EL (cell line): ENCODE measurements at regions not wholly inside any gene's neighbourhood (a gene's known extent, or its start where the extent isn't known, plus 50 kb on each side); places are given as distances from the start of the nearest gene placed in this dataset.
"Not testable (repeated sequence)": the region's sequence is repeated elsewhere in the genome, so short reads cannot be mapped to it uniquely, and the experiment has no call there.

Experiments
- DNase-seq: peaks from one replicate; pipeline ENCODE4 v3.0.0-alpha.2; 2016

DNA sequence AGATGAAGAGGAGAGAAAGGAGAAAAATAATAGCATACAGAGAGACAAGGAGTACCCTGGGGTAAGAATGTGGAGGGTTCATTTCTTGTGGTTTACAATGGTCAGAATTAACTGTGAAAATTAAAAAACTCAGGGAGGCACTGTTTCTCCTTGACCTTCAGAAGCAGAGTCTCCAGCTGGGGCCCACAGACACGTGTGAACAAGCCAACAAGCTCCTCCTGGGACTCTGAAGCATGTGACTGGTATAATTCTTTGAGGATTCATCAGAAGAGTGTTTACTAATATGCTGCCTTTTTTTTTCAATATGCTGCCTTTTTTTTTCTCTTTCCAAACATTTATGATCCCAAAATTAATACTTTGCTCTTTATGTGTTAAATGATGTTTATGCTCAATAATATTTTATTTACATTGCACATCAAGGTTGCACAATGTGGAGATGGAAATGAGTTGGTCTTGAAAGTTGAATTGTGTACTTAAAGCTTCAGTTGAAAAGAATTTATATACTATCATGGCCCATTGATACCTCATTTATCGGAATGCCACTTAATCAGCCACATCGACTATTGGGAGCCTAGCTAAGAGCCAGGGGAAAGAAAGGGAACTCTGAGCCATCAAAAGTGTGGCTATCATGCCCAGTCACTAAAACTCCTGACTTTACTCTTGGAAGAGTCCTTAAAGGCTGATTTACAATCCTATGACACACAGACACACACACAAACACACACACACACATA, 134.7 kb upstream of the RHOBTB1 start:
- peak; percentile 2 for DNase-seq

DNA sequence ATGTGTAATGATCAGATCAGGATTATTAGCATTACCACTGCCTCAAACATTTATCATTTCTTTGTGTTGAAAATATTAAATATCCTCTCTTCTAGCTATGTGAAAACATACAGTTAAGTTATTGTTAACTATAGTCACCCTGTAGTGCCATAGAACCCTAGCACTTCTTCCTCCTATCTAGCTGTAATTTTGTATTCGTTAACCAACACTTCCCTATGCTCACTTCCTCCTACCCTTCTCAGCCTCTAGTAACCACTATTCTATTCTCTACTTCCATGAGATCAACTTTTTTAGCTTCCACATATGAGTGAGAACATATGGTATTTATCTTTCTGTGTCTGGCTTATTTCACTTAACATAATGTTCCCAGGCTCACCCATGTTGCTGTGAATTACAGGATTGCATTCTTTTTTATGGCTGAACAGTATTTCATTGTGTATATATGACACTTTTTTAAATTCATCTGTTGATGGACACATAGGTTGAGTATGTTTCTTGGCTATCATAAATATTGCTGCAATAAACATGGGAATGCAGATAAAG, 132.7 kb upstream of the RHOBTB1 start:
- no peak for DNase-seq

DNA sequence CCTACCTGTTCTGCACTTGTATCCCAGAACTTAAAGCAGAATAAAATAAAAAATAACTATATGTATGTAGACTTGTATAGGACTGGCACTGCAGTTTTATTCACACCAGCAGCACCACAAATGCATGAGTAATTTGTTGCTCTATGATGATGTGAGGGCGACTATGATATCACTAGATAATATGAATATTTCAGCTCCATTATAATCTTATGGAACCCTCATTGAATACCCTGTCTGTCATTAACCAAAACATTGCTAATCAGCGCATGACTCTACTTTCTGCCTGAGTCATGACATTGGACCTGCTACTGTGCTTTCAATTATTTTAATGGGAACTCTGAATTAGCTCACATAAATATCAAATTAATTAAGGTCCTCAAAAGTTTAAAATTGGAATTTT, 129.4 kb upstream of the RHOBTB1 start:
- DNase-seq, result no peak

DNA sequence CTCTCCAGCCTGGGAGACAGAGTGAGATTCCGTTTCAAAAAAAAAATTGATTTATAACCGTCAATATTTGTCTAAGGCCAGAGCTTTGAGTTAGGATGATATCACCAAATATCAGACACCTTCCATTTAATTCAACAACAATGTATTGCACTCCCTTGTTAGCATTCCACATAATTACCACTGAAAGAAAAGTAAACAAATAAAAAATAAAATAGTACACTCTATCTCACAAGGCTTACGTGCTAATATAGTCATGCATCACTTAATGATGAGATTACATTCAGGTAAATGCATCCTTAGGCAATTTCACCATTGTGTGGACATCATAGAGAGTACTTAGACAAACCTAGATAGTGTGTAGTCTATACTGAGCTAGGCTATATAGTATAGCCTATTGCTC, 127.6 kb upstream of the RHOBTB1 start:
- DNase-seq, result no peak

DNA sequence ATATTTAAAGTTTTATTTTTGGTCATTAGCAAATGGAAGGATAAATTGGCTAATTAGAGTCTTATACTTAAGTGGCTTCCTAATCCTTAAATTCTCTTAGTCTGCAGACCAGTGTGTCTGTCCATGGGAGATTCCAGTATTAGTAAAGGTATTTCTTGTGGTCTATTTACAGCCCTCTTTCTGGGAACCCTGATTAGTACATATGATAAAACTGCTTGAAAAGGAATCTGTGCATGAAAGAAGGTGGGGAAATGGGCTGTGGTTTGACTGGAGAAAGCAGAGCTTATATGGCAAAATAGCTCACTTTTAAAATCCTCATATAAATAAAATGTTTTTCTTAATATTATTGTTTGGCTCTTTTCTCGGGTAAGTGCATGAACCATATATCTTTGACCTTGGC, 124.5 kb upstream of the RHOBTB1 start:
- no peak for DNase-seq

DNA sequence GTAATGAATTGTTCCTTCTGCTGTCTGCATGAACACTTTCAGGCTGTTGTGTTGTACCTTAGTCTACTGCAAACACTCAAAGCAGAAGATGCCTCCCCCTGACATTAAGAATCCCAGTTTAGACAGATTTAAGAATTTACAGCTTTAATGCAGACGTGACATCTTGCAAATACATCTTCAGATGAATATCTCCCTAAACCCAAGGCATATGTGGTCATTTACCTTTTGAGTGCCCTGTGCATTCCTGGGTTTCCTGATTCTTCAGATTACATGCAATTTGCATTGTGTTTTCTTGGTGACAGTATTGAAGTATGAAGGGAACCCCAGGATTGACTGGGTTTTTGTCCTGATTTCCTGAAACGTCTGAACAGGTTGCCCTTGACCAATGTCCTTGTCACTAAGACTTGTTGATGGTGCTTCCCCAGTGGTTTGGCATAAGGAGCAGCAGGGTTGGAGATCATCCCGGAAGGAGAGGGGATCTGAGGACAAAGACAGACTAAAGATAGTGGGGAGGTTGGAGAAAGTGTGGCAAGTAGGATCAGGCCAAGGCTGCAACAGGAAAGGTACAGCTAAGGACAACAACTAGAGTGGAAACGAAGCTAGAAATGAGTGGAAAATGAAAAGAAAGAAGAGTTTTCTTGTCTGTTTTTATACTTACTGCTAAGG, 123.8 kb upstream of the RHOBTB1 start:
- DNase-seq, result no peak

DNA sequence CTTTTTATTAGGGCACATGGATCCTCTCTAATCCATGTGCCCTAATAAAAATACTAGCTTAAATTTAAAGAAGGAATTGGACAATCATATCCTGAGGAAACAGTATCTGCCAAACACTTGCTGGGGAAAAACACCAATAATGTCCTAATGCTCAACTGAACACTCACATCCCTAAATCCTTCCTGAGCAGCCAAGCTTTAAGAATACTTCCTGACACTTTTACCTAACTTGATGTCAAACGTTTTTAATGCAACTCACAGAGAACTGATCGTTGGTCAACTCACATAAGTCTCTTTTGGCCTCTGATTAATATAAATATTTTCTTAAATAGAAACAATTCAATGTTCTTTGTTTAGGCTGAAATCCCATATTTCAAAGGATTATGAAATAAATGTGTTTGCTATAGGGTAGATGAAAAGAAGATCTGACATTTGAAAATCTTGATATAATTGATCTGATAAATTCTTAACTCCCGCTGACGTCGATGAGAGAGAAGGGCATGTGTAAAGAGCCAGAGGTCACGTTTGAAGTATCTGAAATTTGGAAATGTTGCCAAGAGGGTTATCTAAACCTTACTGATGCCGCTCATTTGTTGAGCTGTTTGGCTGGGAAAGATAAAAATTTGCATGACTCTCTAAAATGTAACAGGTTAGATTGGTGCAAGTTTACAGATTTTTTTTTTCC, 122.8 kb upstream of the RHOBTB1 start:
- no peak for DNase-seq

DNA sequence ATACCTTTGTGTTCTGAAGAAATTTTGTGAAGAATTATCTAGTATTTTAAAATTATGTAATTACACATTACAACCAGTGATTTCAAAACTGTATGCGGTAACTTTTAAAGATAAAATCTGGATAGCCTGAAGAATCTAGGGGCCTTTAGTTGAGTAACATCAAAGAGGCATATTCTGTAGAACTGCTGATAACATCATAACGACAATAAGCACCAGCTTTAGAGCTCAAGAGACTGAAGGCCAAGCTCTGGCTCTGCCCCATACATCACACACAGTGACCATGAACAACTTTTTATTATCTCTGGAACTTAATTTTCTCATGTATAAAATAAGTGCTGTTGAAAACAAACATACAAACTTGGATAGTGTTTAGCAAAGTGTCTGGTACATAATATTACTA, 121.1 kb upstream of the RHOBTB1 start:
- no peak for DNase-seq

DNA sequence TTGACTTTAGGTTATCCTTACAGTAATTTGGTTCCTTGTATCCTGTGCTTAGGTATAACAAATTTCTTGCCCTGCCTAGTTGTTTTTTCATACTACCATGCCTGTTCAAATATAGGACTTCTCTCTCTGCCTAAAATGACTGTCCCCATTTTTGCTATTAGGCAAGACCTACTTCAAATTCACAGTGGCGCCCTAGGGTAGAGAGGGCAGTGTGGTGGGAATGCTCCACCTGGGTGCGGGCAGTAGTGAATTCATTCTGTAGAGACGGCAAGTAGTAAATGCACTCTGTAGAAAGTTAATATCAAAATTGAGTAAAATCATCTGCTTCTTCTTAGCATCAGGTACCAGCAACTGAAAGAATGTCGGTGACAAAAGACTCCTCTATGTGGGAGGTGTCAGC, 120.4 kb upstream of the RHOBTB1 start:
- no peak for DNase-seq

DNA sequence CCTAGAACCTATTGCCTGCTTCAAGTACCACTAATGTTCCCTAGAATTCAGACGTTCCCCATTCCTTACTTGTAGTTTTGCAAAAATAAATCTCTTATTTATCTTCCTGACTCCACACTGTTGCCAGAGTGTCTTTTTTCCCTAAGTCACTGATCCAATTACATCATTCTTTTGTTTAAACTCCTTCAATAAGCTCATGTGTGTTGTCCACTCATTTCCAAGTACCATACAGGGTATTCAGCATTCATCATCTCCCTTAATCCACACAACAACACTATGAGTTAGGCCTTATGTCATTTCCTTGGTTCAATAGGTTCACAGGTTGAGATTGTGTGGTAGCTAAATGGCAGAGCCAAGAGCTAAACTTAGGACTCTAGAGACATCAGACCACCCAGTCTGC, 119.9 kb upstream of the RHOBTB1 start:
- no peak for DNase-seq

DNA sequence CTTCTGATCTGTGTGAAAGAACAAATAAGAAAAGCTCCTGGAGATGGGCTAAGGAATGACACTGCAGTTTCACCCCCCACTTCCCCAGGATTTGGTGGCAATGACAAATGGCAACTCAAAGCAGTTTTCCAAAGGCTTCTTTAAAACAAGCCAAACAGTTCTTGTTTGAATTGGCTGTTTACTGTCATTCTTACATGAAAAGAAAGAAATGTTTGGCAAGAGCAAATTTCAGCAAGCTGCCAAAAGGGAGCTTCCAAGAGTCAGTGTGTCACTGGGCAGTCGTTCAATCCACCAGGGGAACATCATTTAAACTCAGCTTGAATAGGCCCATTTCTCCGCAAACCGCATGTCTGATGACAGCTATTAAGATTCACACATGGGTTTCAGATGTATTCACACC, 119.0 kb upstream of the RHOBTB1 start:
- no peak for DNase-seq

DNA sequence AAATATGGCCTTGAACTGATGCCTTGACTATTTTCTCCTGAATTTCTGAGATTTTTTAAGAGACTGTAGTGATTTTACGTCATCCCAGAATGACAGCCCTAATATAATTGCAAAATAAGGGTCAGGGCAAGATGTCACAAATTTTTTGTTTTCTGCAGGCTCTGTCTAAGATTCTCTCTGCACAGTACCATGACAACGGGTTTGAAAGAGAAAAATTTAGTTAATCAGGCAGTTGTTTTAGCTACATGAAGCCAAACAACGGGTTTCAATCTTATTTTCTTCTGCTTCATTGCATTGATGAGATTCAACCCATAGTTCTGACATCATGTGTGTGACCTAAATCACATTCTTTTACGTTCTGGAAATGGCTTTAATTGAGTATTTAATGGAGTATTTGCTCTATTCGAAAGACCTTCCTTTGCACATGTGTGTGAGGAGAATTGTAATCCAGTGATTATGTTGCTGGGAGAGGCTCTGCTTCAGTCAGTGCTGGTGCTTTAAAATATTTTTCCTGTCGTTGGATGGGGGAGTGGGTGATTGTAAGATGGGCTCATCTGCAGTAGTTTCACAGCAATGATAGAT, 118.0 kb upstream of the RHOBTB1 start:
- no peak for DNase-seq

DNA sequence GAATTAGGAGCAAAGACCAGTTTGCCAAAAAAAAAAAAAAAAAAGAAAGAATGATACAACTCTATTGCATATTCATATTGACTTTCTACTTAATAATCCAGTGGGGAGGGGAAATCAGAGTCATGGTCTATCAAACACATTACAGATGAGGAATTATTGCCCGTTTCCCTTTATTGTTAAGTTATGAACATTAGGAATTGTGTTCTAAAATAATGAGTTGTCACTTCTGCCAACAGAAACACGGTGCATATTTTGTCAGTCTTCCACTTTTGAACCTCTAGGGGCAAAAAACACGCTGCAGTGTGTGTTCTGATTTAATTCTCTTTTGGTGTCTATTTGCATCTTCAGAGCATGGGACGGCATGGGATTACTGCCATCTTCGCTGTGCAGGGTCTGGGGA, 115.7 kb upstream of the RHOBTB1 start:
- no peak for DNase-seq

DNA sequence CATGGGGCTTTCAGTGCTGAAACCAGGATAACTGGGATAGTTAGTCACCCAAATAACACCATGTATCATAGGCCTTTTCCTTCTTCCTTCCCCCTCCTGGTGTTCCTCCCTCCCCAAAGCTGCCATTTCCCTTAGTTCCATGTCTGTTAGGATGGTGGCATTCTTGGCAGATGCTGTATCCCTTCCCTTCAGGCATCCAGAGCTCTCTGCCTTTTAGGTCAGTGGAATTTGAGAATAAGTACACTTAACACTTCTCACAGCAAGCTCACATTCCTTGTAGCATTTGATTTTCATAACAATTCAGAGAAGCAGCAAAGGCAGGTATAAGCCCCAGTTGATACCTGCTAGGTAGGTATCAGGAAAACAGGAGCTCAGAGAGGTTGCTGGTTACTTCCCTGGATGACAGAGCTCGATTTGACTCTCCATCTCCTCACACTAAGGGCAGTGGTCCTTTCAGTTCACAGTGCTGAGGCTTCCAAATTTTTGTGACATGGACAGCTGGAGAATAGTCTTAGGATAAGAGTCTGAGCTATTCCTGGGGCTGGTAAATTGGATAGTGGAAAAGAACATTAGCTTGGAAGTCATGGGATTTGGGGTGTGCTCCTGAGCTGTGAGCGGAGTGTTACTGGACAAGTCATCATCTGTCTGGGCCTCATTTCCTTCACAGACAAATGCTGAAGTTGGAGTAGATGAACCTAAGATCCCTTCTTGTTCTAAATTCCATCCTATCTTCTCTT, 108.7 kb upstream of the RHOBTB1 start:
- peak; percentile 10 for DNase-seq

DNA sequence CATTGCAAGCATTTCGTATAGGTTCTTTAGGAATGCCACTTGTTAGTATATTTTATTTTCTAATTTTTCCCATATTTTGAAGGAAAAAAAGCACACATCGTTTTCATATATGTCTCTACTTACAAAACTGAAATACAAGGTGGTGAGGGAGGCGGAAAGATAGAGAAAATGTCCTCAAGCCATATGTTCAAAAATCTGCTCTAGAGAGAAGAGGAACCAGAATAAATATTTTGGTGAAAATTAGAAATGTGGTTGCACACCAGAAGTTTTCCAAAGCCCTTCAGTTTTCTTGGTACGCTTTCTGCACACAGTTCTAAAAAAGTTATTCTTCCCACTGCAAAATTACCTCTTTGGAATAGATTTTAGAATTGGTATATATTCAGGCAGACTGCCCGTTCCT, 107.4 kb upstream of the RHOBTB1 start:
- DNase-seq, result no peak

DNA sequence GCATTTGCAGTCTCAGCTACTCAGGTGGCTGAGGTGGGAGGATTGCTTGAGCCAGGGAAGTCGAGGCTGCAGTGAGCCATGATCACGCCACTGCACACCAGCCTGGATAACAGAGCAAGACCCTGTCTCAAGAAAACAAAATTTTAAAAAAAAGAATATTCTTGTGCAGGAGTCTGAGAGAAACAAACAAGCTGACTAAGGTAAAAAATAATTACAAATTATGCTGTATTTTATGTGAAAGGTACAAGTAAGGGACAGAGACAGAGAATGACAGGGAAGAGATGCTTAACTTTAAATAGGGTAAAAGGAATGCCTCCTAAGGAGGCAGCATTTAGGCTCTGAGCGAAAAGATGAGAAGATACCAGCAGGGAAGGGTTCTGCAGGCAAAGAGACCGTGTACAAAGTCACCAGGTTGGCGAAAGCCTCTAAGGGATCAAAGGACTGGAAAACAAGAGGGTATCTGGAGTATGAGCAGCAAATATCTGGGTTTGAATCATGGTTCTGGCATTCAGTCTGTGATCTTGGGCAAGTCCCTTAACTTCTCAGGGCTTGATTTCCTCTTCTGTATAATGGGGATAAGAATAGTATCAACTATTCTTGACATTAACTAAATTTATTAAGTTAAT, 106.2 kb upstream of the RHOBTB1 start:
- no peak for DNase-seq

DNA sequence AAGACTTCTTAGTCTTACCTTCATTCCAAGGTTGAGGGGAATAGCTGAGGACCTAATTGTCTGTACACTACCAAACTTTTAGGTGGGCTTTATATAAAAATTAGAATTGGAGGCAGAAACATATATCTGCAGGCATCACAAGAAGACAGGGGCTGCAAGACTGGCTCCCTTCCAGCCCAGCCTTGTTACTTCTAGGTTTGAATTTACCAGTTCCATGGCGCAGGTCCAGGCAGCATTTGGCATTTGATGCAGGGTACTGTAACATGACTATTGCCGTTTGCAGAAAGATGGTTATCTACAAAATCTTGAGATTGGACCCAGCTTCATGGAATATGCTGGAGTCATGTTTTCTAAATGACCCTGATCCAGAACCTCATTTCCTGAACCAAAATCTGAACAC, 105.4 kb upstream of the RHOBTB1 start:
- no peak for DNase-seq

DNA sequence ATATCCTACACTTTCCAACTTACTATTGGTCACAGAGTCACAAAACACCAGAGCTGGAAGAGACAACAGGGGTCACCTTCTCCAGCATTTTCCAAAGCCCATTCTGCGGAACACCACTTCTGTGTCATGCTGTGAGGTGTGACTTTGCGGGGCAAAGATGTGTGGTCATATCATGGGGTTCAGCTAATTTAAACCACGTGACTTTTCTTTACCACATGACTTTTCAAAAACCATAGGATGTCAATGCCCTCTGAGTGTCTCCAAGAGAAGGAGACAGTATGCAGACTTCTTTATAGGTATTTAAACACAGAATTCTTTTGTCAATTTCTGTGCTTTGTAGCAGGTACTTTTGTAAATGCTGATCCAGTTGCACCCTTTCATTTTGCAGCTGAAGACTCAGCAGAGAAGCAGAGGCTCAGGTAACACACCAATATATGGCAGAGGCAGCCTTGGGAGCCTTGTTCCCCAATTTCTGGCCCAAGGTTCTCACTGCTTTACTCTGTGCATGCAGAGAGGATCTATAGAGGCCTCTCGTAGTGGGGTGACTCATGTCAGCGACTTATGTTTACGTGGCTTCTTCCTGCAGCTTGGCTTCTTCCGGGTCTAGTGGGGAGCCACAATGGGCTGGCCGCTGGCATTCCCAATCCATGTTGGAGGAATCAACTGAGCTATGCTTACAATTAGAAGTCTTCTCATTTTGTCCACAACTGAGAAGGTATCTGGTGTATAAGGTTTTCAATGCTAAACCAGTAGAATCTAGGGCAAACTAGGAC, 104.0 kb upstream of the RHOBTB1 start:
- DNase-seq, result no peak

DNA sequence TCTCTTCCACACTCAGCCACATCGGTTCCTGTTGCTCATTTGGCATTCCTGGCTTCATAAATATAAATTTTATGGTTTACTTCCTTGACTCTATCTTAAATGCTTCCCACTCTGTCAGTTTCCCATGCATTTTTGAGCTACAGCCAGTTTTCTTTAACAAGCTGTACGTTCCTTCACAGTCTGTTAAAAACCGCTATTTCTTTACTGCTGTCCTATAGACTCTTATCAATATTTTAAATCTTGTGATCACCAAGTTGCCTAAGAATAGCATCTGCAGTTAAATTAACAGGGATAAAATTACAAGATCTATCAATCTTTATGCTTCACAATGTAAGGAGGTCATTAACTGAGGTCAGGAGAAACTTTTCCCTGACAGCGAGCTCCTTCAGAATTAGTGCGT, 103.1 kb upstream of the RHOBTB1 start:
- peak; percentile 15 for DNase-seq

DNA sequence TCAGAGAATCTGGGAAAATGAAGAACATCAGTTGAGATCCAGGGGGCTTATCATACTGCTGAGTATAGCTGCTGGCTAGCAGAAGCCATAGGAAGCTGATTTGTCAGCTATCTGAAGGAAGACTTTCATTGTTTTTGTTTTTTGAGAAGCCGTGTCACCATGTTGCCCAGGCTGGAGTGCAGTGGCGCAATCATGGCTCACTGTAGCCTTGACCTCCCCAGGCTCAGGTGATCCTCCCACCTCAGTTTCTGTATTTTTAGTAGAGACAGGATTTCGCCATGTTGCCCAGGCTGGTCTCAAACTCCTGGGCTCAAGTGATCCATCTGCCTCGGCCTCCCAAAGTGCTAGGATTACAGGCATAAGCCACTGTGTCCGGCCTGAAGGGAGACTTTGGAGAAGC, 101.5 kb upstream of the RHOBTB1 start:
- not testable (repeated sequence) for DNase-seq

DNA sequence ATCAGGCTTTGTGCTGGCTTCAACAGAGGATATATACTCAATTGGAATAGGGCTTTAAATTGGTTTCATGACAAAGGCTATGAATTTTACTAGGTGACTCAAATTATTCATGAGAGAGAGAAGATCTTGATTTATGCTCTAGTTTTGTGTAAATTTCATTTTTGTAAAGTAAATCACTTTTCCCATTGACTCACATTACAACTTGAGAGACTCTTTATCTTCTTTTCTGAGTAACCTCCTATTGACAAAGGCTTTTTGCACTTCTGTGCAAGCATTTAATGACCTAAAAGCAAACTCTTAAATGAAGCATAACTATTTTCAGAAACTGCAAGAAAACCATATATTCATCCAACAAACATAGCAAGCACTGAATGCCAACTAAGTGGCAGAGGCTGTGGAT, 98.5 kb upstream of the RHOBTB1 start:
- DNase-seq, result no peak
